H9 (cell line): ENCODE measurements at regions not wholly inside any gene's neighbourhood (a gene's known extent, or its start where the extent isn't known, plus 50 kb on each side); places are given as distances from the start of the nearest gene placed in this dataset.

ENCODE experiments used
- DNase-seq: peaks from one replicate; pipeline ENCODE4 v3.0.0-alpha.2; 2017
- H2AFZ ChIP-seq: one replicate; pipeline ENCODE4 v1.6.1; 2013; ENCODE audit warnings: mild to moderate bottlenecking, low read length, control low read depth, moderate library complexity
- H2AK5ac ChIP-seq: 2 replicates; pipeline ENCODE4 v1.6.1; 2013; ENCODE audit warnings: low read length, control low read depth, mixed read lengths; ENCODE audit not compliant: insufficient read length
- H2BK120ac ChIP-seq: one replicate; pipeline ENCODE4 v1.6.1; 2013; ENCODE audit warnings: low read depth, mild to moderate bottlenecking, low read length, control low read depth, inconsistent platforms; ENCODE audit not compliant: poor library complexity, severe bottlenecking
- H2BK12ac ChIP-seq: 2 replicates; pipeline ENCODE4 v1.6.1; 2013; ENCODE audit warnings: low read length, control low read depth, mixed read lengths, low read depth; ENCODE audit not compliant: insufficient read length
- H2BK15ac ChIP-seq: 2 replicates; pipeline ENCODE4 v1.6.1; 2013; ENCODE audit warnings: low read depth, low read length, control low read depth
- H2BK20ac ChIP-seq: one replicate; pipeline ENCODE4 v1.6.1; 2013; ENCODE audit warnings: low read depth, mild to moderate bottlenecking, low read length, control low read depth, inconsistent platforms; ENCODE audit not compliant: poor library complexity, severe bottlenecking
- H2BK5ac ChIP-seq: 2 replicates; pipeline ENCODE4 v1.6.1; 2013; ENCODE audit warnings: low read length, control low read depth, mixed read lengths; ENCODE audit not compliant: insufficient read length
- H3K14ac ChIP-seq: 2 replicates; pipeline ENCODE4 v1.6.1; 2013; ENCODE audit warnings: low read length, control low read depth; ENCODE audit not compliant: insufficient read depth
- H3K18ac ChIP-seq: 2 replicates; pipeline ENCODE4 v1.6.1; 2013; ENCODE audit warnings: low read depth, mild to moderate bottlenecking, mixed read lengths, low read length, control low read depth; ENCODE audit not compliant: insufficient read length
- H3K23ac ChIP-seq: 2 replicates; pipeline ENCODE4 v1.6.1; 2013; ENCODE audit warnings: low read length, control low read depth, mixed read lengths, low read depth; ENCODE audit not compliant: insufficient read length
- H3K23me2 ChIP-seq: 2 replicates; pipeline ENCODE4 v1.6.1; 2013; ENCODE audit warnings: low read depth, mild to moderate bottlenecking, mixed read lengths, low read length, control low read depth; ENCODE audit not compliant: insufficient read length, poor library complexity, severe bottlenecking
- H3K27ac ChIP-seq: 2 replicates; pipeline ENCODE4 v1.5.1; 2013; ENCODE audit warnings: low read length, control low read depth, mixed read lengths, low read depth; ENCODE audit not compliant: insufficient read length
- H3K27me3 ChIP-seq: 2 replicates; pipeline ENCODE4 v1.6.1; 2013; ENCODE audit warnings: low read length, control low read depth, inconsistent platforms; ENCODE audit not compliant: insufficient read depth
- H3K4ac ChIP-seq: 2 replicates; pipeline ENCODE4 v1.6.1; 2013; ENCODE audit warnings: low read depth, mild to moderate bottlenecking, control low read depth, inconsistent platforms, low read length, moderate library complexity
- H3K4me1 ChIP-seq: 2 replicates; pipeline ENCODE4 v1.6.1; 2013; ENCODE audit warnings: low read length, control low read depth, inconsistent platforms; ENCODE audit not compliant: insufficient read depth
- H3K4me2 ChIP-seq: 2 replicates; pipeline ENCODE4 v1.6.1; 2013; ENCODE audit warnings: low read length, control low read depth, mixed read lengths; ENCODE audit not compliant: insufficient read length, insufficient read depth
- H3K56ac ChIP-seq: 2 replicates; pipeline ENCODE4 v1.6.1; 2013; ENCODE audit warnings: low read depth, mild to moderate bottlenecking, mixed read lengths, low read length, control low read depth; ENCODE audit not compliant: insufficient read length
- H3K79me1 ChIP-seq: 2 replicates; pipeline ENCODE4 v1.6.1; 2013; ENCODE audit warnings: low read depth, mild to moderate bottlenecking, moderate library complexity, low read length, control low read depth, inconsistent platforms; ENCODE audit not compliant: insufficient read depth, poor library complexity, severe bottlenecking
- H3K79me2 ChIP-seq: 2 replicates; pipeline ENCODE4 v1.6.1; 2013; ENCODE audit warnings: low read length, control low read depth, inconsistent platforms; ENCODE audit not compliant: insufficient read depth
- H3K9ac ChIP-seq: 2 replicates; pipeline ENCODE4 v1.6.1; 2013; ENCODE audit warnings: low read length, control low read depth, mixed read lengths; ENCODE audit not compliant: insufficient read length; ENCODE audit errors: extremely low read depth
- H3K9me3 ChIP-seq: one replicate; pipeline ENCODE4 v1.6.1; 2013; ENCODE audit warnings: low read depth, low read length, inconsistent platforms; ENCODE audit not compliant: control insufficient read depth
- H3T11ph ChIP-seq: one replicate; pipeline ENCODE4 v1.6.1; 2013; ENCODE audit warnings: mild to moderate bottlenecking, low read length, control low read depth, inconsistent platforms
- H4K20me1 ChIP-seq: one replicate; pipeline ENCODE4 v1.6.1; 2013; ENCODE audit not compliant: control insufficient read depth, insufficient read length, insufficient read depth
- H4K5ac ChIP-seq: 2 replicates; pipeline ENCODE4 v1.6.1; 2013; ENCODE audit warnings: low read depth, mild to moderate bottlenecking, mixed read lengths, low read length, control low read depth; ENCODE audit not compliant: insufficient read length
- H4K8ac ChIP-seq: replicated peaks from 2 replicates; pipeline ENCODE4 v1.6.1; 2013; ENCODE audit warnings: low read length, control low read depth, mixed read lengths, low read depth; ENCODE audit not compliant: insufficient read length
- H4K91ac ChIP-seq: 2 replicates; pipeline ENCODE4 v1.6.1; 2013; ENCODE audit warnings: low read depth, mild to moderate bottlenecking, moderate library complexity, mixed read lengths, low read length, control low read depth; ENCODE audit not compliant: insufficient read length
- H3K27ac Mint-ChIP-seq, 3 experiments: 2 replicates in 2 of 3; 3 replicates in 1 of 3; pipeline ENCODE4 v1.8.0; 2020 to 2021; ENCODE audit warnings: mixed read lengths in 3 of 3, mild to moderate bottlenecking in 1 of 3, moderate library complexity in 1 of 3
- H3K27me3 Mint-ChIP-seq: 2 replicates; pipeline ENCODE4 v1.8.0; 2021; ENCODE audit warnings: low read depth, mild to moderate bottlenecking, moderate library complexity, mixed read lengths
- H3K36me3 Mint-ChIP-seq, 3 experiments: 2 replicates in 2 of 3; 3 replicates in 1 of 3; pipeline ENCODE4 v1.8.0; 2020 to 2021; ENCODE audit warnings: low read depth in 3 of 3, mixed read lengths in 3 of 3; ENCODE audit not compliant: insufficient read depth in 1 of 3
- H3K4me1 Mint-ChIP-seq, 2 experiments: 2 replicates each; pipeline ENCODE4 v1.8.0; 2020; ENCODE audit warnings: mixed read lengths in 2 of 2
- H3K4me3 Mint-ChIP-seq, 2 experiments: 2 replicates in 1 of 2; 3 replicates in 1 of 2; pipeline ENCODE4 v1.8.0; 2020 to 2021; ENCODE audit warnings: mild to moderate bottlenecking in 2 of 2, mixed read lengths in 2 of 2, moderate library complexity in 1 of 2
- H3K9me3 Mint-ChIP-seq, 2 experiments: 2 replicates in 1 of 2; 3 replicates in 1 of 2; pipeline ENCODE4 v1.8.0; 2020; ENCODE audit warnings: mild to moderate bottlenecking in 2 of 2, mixed read lengths in 2 of 2, moderate library complexity in 1 of 2
- WGBS: extraction: QIAGEN DNeasy Blood & Tissue Kit; methylation state at CpG from one replicate; pipeline ENCODE4 v1.1.7; 2013; ENCODE audit warnings: missing lambda C conversion rate, low lambda C conversion rate, mixed read lengths; ENCODE audit not compliant: insufficient read length; ENCODE audit errors: extremely low coverage; 5-methylcytosine and 5-hydroxymethylcytosine counted together
- TF ChIP-seq, protein P1 (sequence below): fragments of 200-600 bp; sonication (generic); conservative IDR thresholded peaks from 3 replicates; pipeline ENCODE4 v1.8.0; 2021; ENCODE audit warnings: antibody characterized with exemption, mild to moderate bottlenecking

DNA sequence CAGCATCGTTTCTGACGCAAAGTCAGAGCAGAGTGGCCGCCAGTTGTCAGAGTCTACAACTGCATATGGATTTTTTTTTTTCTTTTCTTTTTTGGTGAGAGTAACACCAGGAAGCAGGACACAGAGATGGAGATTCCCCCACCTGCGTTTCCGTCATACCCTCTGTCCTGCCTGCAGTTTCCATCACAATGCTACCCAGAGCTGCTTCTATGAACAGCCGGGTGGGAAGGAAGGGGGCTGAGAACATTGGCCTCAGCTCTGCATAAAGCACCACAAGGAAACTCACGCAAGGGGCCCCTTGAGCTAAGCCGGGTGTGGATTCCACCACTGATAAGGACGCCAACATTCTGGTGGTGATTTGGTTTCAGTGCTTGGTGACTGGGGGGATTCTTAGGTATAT lies 183.5 kb upstream of the AFDN start:
- H3K18ac ChIP-seq, result no peak overlapping the region
- H3T11ph ChIP-seq, result no peak overlapping the region
- no peak overlapping the region for H4K8ac ChIP-seq
- no peak overlapping the region for H4K5ac ChIP-seq
- no peaks in the 10 kb centered on the region for H3K79me1 ChIP-seq
- H3K27me3 Mint-ChIP-seq, result no peaks in the 10 kb centered on the region; the same call in none of the 2 replicates
- no peak overlapping the region for H2AK5ac ChIP-seq
- no peak overlapping the region for H3K56ac ChIP-seq
- H2BK15ac ChIP-seq, result no peak overlapping the region
- TF ChIP-seq, protein P1, sequence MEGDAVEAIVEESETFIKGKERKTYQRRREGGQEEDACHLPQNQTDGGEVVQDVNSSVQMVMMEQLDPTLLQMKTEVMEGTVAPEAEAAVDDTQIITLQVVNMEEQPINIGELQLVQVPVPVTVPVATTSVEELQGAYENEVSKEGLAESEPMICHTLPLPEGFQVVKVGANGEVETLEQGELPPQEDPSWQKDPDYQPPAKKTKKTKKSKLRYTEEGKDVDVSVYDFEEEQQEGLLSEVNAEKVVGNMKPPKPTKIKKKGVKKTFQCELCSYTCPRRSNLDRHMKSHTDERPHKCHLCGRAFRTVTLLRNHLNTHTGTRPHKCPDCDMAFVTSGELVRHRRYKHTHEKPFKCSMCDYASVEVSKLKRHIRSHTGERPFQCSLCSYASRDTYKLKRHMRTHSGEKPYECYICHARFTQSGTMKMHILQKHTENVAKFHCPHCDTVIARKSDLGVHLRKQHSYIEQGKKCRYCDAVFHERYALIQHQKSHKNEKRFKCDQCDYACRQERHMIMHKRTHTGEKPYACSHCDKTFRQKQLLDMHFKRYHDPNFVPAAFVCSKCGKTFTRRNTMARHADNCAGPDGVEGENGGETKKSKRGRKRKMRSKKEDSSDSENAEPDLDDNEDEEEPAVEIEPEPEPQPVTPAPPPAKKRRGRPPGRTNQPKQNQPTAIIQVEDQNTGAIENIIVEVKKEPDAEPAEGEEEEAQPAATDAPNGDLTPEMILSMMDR, result no peak
- H2BK5ac ChIP-seq, result no peak overlapping the region
- no peak overlapping the region for H3K27ac ChIP-seq
- no peak overlapping the region for H2BK12ac ChIP-seq
- no peaks in the 10 kb centered on the region; the same call in 1 of the 2 replicates for H3K4me1 ChIP-seq
- H3K27me3 ChIP-seq, result no peaks in the 10 kb centered on the region
- no peak overlapping the region for H3K23ac ChIP-seq
- H3K23me2 ChIP-seq, result no peaks in the 10 kb centered on the region
- no peak overlapping the region for H2AFZ ChIP-seq
- H3K4ac ChIP-seq, result no peak overlapping the region
- WGBS, result no CpG with 5 or more reads among the region's 9 CpGs
- H3K4me1 Mint-ChIP-seq, result peaks cover 26 to 30% of the 10 kb centered on the region in 2 experiments
- H2BK120ac ChIP-seq, result no peak overlapping the region
- H3K79me2 ChIP-seq, result no peaks in the 10 kb centered on the region
- H3K14ac ChIP-seq, result no peak overlapping the region; the same call in 1 of the 2 replicates
- H2BK20ac ChIP-seq, result no peak overlapping the region
- no peaks in the 10 kb centered on the region for H3K9me3 ChIP-seq
- no peaks in the 10 kb centered on the region for H4K20me1 ChIP-seq
- H3K4me3 Mint-ChIP-seq, result no peak overlapping the region
- no peak overlapping the region for H4K91ac ChIP-seq
- peaks cover 0 to 3% of the 10 kb centered on the region in 2 experiments; a peak in 3 of 5 replicates for H3K9me3 Mint-ChIP-seq
- 0 out of 7 replicates have a peak, but pooled peaks cover 0 to 2% (median 0%) of the 10 kb centered on the region in 3 experiments for H3K36me3 Mint-ChIP-seq
- no peak overlapping the region; a peak in 1 of 7 replicates for H3K27ac Mint-ChIP-seq
- H3K9ac ChIP-seq, result no peak overlapping the region
- no peak for DNase-seq
- H3K4me2 ChIP-seq, result no peak overlapping the region
